ENCODE measurements at regions not wholly inside any gene's neighbourhood (a gene's known extent, or its start where the extent isn't known, plus 50 kb on each side); places are given as distances from the start of the nearest gene placed in this dataset.

DNA sequence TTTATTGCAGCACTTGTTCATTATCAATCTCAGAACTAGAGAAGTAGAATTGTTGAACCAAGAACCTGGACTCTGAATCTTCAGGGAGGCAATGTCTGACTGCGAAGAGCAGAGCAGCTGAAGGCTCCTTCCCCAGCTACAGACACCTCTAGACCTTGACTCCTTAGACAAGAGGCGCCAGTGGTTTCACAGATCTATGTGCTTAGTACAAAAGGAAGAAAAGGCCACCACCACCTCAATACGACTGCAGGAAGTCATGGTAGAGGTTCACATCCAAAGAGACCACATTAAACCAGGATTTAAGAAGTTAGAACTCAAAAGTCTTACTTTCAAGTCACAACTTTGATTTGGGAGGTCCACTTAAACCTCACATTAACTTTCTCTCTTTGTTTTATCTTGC is 158.1 kb upstream of the VRK2 start:
- TF ChIP-seq CTCF (IDR thresholded peaks at IDR 0.05) (no peak), POLR2A (IDR thresholded peaks at IDR 0.05) (no peak)
